UCSD-AML1 (cell line): ENCODE measurements at regions not wholly inside any gene's neighbourhood (a gene's known extent, or its start where the extent isn't known, plus 50 kb on each side); places are given as distances from the start of the nearest gene placed in this dataset.

Experiments used
- DNase-seq: peaks from one replicate; lab custom pipeline; 2025; ENCODE audit not compliant: unreplicated experiment; lab: John Stamatoyannopoulos, UW

DNA sequence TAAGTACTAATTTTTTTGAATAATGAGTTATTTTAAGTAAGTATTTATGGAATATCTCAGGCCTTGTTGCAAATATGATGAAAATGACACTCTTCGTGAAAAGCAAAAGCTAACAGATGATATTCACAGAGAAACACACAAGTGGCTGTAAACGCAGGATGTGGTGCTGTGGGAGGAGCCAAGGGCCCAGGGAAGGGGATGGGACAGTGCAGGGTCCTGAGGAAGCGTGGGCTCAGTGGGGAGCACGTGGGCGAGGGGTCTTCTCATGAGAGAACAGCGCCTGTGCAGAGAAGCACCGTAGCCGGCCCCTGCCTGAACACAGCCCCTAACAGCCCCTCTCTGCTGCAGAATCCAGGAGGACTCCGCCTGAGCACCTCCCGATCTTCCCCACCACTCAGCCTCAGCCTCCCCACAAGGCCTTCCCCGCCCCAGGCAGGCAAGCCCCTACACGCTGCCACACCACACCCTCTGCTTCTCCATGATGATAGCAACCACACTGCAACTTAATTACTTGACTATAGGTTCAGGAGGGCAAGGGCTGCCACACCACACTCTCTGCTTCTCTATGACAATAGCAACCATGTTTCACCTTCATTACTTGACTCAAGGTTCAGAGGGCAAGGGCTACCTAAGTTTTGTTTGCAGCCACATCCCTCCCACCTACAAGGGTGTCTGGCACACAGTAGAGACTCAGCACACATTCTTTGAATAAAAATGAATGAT is 152.6 kb upstream of the RNF32 start:
- DNase-seq, result no peak

DNA sequence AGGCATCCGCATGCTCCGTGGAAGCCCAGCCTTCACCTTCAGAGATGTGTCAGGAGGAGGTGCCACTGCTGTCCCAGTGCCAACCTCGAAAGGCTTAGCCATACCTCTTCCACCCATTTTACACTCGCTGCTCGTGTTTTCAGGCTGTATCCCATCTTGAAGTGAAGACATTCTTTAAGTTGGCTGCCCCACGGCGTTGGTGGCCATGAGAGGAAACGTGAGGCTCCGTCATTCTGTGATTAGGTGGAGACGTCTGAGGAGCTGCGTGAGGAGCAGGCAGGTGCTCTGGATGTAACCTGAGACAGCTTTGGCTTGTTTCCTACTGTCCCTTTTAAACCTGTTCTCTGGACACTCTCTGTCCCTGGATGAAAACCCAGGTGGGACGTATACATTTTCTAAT is 159.9 kb upstream of the RNF32 start:
- no peak for DNase-seq

DNA sequence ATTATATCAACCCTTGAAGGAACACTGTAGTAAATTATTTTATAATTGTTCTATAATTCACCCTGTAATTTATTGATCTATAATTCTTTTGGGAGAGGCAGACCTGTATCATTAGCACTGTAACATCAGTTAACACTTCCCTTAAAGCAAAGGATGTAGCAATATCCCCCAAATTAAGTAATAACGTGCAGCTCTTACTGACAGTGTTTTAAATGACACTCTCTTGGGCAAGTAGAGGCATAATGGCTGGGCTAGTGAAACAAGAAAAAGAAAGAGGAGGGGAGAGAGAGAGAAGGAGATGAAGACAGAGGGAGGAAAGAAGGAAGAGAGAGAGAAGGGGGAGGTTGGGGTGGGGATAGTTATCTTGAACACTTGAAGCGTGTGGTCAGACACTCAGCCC is 161.0 kb upstream of the RNF32 start:
- no peak for DNase-seq

DNA sequence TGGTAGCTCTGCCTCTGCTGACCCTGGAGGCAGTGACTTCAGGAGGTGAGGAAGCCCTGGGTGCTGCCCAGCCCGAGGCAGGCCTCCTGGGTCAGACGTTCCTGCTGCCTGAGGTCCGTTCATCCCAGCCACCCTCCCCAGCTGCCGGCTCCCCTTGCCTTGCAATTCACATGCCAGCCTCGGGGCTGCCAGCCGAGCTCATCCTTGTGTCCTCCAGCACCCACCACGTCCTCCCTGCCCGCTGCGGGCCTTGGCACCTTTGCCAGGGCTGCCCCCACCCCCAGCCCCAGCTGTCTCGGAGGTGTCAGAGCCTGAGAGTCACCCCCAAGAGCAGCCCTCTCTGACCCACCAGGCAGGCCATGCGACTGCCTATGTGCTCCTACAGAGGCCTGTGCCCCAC is 162.1 kb upstream of the RNF32 start:
- no peak for DNase-seq

DNA sequence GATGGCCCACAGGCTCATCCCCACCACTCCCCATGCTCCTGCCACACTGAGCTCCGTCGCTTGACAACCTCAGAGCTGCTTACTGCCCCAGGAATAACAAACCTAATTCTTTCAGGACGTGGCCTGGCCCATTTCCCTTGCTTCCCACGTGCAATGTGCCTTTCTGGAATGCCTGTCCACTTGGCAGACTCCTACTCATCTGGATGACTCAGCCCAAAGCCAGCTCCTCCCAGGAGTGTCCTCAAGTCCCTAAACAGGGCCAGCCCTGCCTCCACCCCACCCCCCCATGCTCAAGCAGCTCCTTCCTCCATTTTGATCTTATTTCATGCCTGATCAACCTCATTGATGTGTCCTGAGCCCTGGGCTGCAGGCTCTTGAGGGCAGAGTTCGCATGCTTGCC is 164.9 kb upstream of the RNF32 start:
- no peak for DNase-seq

DNA sequence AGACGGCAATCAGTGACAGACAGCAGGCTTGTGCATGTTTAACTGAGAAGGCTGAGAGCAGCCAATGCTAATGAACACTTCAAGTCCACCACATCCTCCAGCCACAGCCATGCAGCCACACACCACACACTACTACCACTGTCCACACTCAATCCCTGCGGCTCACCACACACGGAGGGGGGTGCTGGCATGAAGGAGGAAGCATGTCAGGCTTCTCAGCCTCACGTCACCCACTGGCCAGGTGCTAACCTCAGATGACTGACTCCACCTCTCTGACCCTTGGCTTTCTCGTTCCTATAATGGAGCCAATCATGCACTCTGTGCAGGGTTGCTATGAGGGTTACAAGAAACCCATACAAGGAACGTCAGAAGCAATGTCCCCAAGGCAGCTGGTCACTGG is 165.4 kb upstream of the RNF32 start:
- no peak for DNase-seq

DNA sequence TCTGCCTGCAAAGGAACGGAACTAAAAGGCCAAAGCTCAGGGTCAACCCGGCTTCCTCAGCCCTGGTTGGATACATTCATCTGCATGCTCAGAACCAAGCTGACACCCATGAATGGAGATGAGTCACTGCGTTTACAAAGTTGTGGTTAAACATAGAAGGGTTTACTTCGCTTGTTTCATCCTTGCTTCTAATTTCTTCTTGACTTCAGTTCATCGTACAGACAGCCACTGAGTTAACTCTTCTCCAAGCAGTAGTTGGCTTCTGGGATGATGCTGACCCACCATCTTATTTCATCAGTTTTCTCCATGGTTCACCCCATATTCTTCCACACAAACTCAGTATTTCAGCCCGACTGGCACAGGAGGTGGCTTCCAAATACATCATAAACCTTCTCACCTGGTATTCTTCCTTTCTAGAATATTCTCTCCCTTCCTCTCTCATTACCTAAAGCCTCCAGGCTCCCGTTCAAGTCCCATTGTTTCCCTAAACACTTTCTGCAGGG is 166.3 kb upstream of the RNF32 start:
- DNase-seq, result no peak

DNA sequence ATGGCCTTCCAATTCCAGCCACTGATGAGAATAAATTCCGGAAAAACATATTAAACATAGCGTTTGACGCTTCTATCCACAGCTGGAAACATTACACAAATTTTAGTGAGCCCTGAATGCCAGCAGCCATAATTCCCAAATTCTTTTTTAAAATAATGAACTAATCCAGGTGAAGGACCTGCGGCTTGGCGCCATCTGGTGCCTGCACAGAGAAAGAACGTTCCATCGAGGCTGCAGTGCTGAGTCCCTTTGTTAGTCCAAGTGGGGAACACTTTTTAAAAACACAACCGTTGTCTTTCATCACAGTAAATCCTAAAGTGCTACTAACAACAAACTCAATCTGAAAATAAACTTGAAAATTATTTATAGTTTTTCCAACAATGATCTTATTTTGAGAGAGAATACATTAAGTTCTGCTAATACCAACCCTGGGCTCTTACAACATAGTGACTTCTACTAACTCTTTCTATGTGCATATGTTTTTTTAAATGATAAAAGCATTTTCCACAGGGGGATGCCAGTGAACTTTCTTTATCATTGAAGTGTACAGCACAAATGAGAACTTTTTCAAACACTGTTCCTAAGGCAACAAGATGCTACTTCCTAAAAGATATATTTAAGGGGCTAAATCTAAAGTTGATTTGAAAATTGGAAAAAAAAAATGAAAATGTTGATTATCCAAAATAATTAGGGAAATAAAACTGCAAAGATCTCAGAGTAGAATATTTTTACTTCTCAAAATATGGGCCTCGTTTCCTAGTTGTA is 166.9 kb upstream of the RNF32 start:
- DNase-seq, result peak; percentile 14

DNA sequence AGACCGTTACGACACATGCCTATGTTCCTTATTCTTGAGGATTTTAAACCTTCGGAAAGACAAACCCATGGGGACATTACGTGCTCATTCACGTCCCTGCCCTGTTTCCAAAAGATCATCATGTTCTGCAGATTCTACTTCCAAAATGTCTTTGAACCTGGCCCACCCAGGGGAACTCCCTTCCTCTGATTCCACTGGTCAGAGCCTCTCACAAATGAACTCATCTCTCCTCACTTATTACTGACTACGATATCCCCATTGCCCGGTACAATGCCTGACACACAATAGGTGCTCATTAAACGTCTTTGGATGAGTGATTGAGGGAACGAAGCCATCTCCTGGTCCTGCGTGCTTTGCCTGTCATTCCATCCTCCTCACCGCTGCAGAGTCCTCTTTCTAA is 168.3 kb upstream of the RNF32 start:
- no peak for DNase-seq

DNA sequence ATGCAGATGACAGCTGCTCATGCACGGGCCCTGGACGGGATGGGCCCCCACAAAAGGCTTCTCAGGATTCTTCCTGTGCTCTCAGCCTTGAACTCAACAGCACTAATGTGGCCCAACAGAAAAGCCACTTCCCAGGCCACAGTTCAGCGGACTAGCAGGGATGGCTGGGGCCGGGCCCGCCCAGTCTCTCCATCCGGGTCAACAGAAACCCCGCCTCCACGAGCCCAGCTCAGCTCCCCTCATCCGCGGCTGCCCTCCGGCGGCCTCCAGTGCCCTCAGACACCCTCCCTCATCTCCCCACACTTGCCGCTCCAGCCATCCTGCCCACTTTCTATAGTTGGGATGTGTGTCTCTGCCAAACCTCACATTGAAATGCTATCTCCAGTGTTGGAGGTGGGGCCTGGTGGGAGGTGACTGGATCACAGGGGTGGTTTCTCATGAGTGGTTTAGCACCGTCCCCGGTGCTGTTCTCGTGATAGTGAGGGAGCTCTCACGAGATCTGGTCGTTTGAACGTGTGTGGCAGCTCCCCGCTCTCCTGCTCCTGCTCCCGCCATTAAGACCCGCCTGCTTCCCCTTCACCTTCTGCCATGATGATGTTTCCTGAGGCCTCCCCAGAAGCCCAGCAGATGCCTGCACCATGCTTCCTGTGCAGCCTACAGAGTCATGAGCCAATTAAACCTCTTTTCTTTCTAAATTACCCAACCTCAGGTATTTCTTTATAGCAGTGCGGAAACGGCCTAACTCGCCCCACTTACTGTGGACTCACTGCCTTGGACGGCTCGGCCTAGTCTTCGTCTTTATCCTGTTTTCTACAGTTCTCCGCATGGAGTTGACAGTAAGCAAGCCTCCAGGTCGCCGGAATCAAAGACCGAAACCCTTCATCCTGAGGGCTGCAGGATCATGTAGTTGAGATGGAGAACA is 169.9 kb upstream of the RNF32 start:
- no peak for DNase-seq

DNA sequence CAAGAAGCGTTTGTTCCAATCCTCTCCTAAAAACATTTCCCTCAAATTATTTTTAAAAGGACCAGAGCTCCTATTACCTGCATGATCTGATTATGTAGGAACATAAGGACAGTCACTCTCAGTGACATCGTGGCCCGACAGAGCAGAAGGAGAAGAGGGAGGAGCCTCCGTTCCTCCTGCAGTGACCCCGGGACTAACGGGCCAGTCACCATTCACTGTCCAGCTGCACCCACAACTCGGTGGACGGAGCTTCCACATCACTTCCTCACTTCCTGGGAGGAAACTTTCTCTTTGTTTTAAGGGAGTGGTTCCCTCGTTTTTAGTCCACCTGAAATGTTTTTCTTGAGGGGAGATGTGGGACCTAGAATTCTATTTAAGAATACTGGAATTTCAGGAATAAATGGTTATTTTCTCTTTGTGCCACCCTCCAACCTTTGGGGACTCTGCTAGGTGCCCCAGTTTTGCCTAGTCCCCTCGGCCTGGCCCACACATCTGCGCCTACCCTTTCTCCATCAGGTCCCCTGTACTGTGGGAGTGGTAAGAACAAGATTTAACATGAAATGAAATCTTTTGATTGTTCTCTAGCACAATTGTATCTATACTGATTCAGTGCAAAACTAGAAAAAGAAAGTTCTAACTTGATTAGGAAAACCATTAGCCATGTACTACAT is 173.5 kb upstream of the RNF32 start:
- no peak for DNase-seq

DNA sequence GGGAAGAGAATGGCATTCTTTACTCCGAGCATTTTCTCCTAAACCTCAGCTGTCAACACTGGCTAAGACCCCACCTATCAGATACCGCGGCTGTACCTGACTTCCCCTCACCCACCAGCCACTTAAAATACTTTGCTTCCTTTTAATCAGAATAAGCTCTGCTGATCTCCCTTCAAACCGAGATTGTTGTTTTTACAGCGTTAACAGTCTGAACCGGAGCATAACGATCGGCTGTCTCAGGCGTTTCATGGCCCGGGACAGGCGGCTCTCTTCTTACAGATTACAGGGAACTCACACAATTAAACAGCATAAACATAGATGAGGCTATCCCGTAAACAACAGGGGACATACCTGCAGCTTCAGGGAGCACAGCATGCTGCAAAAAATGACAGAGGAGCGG is 174.3 kb upstream of the RNF32 start:
- DNase-seq, result no peak

DNA sequence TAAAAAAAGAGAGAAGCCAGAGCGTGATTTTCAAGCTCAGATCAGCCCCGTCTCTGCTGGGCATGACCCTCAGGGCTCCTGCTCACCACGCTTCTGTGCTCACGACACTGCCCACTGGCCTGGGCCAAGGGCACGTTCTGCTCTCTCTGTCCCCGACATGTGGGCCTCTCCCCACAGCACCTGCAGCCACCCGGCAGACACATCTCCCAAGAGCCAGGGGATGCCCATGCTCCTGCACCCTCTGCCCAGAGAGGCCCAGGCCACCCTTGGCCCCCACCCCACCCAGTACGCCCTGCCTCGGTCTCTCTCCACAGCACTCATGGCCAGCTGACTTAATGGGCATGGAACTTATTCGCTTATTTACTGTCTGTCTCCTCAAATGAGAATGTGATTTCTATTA is 175.4 kb upstream of the RNF32 start:
- DNase-seq, result no peak

DNA sequence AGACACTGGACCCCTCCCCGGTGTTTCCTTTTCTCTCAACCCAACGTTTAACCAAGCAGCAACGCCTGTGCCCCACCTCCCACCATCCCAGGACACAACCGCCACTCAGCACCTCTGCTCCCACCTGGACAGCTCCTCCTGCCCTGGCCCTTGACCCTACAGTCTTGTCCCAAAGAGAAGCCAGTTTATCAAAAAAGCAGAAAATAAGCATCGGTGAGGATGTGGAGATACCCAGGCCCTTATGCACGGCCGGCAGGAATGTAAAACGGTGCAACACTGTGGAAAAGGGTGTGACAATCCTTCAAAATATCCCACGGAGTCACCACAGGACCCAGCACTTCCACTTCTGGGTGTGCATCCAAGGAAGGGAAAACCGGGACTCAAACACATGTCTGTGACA is 176.2 kb upstream of the RNF32 start:
- no peak for DNase-seq

DNA sequence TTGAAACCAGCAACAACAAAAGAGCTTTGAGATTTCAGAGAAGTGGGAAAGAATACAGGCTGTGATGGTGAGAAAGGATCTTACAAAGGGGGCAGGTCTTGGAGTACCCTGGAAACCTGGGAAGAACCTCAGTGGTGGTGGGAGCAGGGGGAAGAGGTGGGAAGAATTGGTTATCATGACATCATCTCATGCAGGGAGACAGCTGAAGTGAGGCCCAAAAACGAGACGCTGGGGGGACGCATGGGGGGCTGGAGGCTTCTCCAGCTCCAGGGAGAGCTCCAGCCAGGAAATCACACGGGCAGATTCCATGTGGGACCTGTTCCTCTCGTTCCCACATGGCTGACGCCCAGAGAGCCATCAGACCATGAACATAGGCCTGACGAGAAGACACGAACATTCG is 177.3 kb upstream of the RNF32 start:
- DNase-seq, result no peak

DNA sequence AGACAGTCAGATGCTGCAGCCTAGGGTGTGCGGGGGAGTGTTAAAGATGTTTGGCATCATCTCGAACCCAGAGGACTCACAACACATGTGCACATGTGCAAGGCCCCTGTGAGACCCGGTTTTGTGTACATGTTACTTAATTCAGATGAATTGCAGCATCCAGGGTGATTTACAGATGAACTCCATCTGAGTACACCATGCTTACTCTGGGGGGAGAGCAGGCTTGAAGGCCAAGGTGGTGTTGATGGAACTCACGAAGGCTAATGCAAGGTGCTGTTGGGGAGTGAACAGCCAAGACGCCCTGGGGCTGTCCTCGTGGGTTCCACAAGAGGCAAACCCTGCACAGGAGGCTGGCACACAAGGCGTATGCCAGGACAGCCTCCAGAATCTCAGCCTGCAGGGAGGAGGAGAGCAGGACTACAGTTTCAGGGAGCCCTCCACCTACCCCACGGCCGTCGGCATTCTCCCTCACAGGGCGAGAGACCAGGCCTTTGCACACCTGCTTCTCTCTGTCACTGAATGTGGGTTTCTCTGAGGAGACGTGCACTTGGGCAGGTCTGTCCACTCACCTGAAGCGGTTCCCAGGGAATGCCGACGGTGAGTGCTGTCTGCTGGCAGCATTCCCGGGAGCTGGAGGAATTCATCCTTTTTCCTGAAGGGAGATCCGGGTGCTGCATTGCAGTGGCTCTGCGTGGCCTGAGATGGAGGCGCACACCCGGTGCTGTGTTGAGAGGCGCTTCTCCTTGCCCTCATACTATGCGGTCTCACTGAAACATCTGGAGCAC is 178.5 kb upstream of the RNF32 start:
- no peak for DNase-seq

DNA sequence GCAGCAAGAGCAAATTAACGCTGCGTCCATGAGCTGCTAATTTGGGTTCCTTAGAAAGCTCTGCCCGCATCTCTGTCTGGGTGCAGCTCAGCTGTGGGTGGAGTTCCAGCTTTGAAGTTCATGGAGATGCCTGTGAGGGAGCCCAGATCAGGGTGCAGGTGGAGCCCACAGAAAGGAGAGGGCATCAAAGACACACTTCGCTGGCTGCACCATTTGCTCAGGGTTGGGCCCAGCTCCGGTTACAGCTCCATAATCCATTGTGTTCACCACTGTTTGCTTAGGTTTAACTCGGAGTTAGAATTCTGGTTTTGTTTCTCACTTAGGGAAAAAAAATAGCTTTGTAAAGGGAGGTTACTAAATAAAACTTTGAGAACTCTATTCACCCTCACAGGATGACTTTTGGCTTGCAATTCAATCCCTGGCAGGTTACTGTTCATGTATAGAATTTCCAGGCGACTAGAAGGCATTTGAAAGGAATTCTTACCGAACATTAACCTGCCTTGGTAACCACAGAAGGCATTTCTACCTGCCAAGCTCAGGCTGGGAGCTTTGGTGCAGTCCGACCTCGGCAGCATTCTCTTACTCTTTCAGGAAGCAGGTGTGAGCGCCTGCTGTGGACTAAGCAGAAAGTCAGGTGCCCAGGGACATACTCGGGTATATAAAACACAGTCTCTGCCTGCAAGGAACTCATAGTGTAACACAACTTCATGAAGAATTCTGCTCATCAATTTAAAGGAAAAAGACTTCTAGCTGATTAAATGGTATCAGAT is 179.5 kb upstream of the RNF32 start:
- DNase-seq, result no peak

DNA sequence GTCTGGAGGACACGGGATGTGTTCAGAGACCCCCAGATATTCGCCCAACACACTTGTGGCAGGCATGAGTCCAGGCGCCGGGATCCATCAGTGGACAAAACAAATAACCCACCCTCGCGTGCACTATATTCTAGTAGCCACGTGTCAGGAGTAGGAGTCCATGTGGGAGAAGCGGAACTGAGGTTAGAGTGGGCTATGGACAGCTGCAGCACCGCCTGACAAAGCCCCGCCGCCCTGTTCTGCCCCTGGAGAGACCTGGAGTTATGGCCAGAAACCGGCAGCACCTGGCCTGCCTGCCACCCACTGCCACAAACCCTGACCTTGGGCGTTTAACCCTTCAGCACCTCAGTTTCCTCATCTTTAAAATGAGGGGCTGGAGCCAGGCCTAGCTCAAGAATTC is 181.0 kb upstream of the RNF32 start:
- no peak for DNase-seq

DNA sequence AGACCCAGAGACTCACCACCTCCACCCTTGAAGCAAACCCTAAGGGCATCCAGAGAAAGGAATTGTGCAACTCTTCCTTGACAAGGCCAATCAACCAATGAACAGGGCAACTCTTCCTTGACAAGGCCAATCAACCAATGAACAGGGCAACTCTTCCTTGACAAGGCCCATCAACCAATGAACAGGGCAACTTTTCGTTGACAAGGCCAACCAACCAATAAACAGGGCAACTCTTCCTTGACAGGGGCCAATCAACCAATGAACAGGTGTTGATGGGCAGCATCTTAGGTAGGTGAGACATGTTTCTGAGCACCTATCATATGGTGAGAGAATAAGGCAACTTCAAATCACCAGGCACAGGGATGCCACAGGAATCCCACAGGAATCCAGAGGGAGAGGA is 181.5 kb upstream of the RNF32 start:
- DNase-seq, result no peak

DNA sequence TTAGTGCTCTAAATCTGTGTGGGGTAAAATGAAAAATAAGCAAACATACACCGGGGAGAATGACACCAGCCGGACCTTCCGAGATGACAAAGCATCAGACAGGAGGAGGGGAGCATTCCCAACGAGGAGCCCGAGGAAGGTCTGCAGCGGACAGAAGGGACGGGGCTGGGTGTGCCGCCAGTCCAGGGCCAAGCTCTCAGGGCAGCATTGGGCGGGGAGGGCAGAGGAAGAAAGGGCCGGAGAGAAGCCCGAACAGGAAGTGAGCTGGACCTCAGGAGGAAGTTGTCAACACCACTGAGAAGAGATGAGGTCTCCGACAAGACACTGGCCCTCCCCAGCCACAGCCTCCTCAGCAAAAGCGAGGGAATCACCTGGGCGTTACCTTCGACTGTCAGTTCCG is 182.6 kb upstream of the RNF32 start:
- no peak for DNase-seq
